ENCODE measurements at regions not wholly inside any gene's neighbourhood (a gene's known extent, or its start where the extent isn't known, plus 50 kb on each side); places are given as distances from the start of the nearest gene placed in this dataset.

DNA sequence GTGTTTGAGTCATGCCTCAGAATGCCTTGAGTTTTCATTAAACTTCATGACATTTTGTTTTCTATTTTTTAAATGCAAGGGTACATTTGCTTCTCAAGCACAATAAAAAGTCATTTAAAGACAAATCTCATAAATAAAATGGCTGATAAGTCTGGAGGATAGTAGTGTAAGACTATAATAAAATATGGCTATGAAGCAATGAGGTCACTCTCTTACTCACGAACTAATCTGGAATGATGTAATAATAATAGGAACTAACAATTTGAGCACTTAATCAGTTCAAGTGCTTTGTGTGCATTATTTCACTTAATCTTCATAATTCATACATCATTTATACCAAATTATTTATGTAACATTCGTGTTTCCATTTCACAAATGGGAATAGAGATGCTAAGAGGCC, 149.3 kb upstream of the CTTNBP2 start:
- TF ChIP-seq, protein P1, sequence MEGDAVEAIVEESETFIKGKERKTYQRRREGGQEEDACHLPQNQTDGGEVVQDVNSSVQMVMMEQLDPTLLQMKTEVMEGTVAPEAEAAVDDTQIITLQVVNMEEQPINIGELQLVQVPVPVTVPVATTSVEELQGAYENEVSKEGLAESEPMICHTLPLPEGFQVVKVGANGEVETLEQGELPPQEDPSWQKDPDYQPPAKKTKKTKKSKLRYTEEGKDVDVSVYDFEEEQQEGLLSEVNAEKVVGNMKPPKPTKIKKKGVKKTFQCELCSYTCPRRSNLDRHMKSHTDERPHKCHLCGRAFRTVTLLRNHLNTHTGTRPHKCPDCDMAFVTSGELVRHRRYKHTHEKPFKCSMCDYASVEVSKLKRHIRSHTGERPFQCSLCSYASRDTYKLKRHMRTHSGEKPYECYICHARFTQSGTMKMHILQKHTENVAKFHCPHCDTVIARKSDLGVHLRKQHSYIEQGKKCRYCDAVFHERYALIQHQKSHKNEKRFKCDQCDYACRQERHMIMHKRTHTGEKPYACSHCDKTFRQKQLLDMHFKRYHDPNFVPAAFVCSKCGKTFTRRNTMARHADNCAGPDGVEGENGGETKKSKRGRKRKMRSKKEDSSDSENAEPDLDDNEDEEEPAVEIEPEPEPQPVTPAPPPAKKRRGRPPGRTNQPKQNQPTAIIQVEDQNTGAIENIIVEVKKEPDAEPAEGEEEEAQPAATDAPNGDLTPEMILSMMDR (IDR thresholded peaks at IDR 0.05): no peak
- TF ChIP-seq POLR2A (IDR thresholded peaks at IDR 0.05): no peak
